Skeletal muscle satellite cell (primary cell): ENCODE measurements at regions not wholly inside any gene's neighbourhood (a gene's known extent, or its start where the extent isn't known, plus 50 kb on each side); places are given as distances from the start of the nearest gene placed in this dataset.
"Not testable (repeated sequence)": the region's sequence is repeated elsewhere in the genome, so short reads cannot be mapped to it uniquely, and the experiment has no call there.

ENCODE experiments used
- H3K27me3 ChIP-seq: 2 replicates; pipeline ENCODE4 v1.7.0; 2013; ENCODE audit warnings: low read length; ENCODE audit not compliant: control insufficient read depth, insufficient read depth
- H3K36me3 ChIP-seq: 2 replicates; pipeline ENCODE4 v1.7.0; 2013; ENCODE audit warnings: mild to moderate bottlenecking, control low read depth, low read length; ENCODE audit not compliant: insufficient read depth
- H3K4me1 ChIP-seq: 2 replicates; pipeline ENCODE4 v1.7.0; 2013; ENCODE audit warnings: low read length; ENCODE audit not compliant: control insufficient read depth, insufficient read depth
- H3K4me2 ChIP-seq: 2 replicates; pipeline ENCODE4 v1.7.0; 2013; ENCODE audit warnings: mild to moderate bottlenecking, low read length
- H3K4me3 ChIP-seq: 2 replicates; pipeline ENCODE4 v1.7.0; 2013; ENCODE audit warnings: low read length
- H3K9ac ChIP-seq: 2 replicates; pipeline ENCODE4 v1.7.0; 2013; ENCODE audit warnings: mild to moderate bottlenecking, low read depth, low read length, moderate library complexity
- H3K9me3 ChIP-seq: replicated peaks from 2 replicates; pipeline ENCODE4 v1.7.0; 2013; ENCODE audit warnings: mild to moderate bottlenecking, control low read depth, low read length

DNA sequence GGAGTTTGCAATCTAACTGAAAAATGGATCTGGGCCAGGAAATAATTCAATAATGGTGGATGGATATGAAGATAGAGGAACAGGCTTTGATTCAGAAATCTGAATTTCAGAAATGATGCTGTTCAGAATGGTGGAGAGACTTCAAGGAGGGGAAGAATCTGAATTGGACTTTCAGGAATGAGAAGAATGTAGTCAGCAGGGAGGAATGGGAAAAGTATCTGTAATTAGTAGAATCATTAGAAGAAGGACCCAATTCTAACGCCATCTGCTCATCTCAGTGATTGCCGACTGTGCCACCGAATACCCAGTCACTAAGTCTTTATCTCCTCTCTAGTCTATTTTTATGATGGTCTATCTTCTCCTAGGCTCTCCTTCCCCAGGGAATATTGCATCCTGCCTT, 363.2 kb downstream of the GALC start:
- Histone ChIP-seq H3K4me3 (no peak overlapping the region), H3K27me3 (no peaks in the 10 kb centered on the region), H3K4me2 (no peak overlapping the region), H3K9ac (no peak overlapping the region), H3K4me1 (no peaks in the 10 kb centered on the region), H3K9me3 (peaks cover 5% of the 10 kb centered on the region), H3K36me3 (no peaks in the 10 kb centered on the region)

DNA sequence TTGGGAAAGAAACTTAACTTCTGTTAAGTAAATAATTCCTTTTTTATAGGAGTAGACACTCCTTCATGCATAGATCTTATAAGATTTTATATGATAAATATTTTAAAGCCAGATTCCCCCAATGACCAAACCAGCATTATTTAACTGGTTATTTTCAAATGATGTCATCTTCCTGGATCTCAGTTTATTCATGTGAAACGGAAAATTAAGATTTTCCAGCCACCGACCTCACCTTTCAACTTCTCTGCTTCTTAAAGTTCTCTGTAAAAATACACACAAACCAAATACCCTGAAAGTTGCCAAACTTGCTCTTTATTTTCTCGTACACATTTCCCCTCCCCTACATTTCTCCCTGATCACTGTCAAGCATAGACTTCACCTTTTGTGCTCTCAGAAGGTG, 364.2 kb downstream of the GALC start:
- Histone ChIP-seq H3K9me3 (peaks cover 5% of the 10 kb centered on the region), H3K4me3 (no peak overlapping the region), H3K4me2 (no peak overlapping the region), H3K36me3 (no peaks in the 10 kb centered on the region), H3K4me1 (no peaks in the 10 kb centered on the region), H3K27me3 (no peaks in the 10 kb centered on the region), H3K9ac (no peak overlapping the region)

DNA sequence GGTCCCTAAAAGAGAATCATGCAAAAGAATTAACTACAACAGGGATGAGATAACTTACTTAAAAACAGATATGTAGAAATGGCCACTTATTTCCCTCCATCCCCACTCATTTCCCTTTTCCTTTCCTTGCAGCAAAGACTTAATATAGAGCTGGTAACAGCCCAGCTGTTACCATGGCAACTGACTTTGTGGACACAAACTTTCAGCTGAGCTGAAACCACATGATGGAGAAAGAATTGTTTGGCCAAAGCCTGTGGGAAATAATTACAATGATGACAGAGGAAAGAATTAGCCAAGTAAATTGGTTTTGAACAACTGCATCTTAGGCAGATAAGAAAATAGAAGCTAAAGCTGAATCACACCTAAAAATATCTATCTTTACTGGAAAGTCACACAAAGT, 364.9 kb downstream of the GALC start:
- no peaks in the 10 kb centered on the region for H3K27me3 ChIP-seq
- peaks cover 5% of the 10 kb centered on the region for H3K9me3 ChIP-seq
- no peaks in the 10 kb centered on the region for H3K4me1 ChIP-seq
- H3K36me3 ChIP-seq = no peaks in the 10 kb centered on the region
- no peak overlapping the region for H3K4me3 ChIP-seq
- H3K9ac ChIP-seq = no peak overlapping the region
- no peak overlapping the region for H3K4me2 ChIP-seq

DNA sequence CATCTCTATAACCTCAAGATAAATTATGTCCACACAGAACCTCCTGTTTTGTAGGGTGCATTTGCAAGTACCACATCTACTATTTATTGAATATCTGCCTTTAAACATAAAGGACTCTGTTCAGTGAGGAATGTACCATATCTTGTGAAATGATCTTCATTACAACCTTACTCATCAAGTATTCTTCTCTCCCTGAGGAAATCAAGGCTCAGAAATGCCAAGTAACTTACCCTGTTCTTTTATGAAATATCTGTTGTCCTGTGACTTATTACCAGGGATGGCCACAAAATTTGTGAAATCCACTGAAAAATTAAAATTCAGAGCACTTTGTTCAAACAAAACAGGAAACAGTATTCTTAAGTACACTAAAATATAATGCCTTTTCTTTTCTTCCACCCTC, 366.7 kb downstream of the GALC start:
- Histone ChIP-seq H3K4me2 (no peak overlapping the region), H3K36me3 (no peaks in the 10 kb centered on the region), H3K4me1 (no peaks in the 10 kb centered on the region), H3K4me3 (no peak overlapping the region), H3K27me3 (no peaks in the 10 kb centered on the region), H3K9me3 (peaks cover 5% of the 10 kb centered on the region), H3K9ac (no peak overlapping the region)

DNA sequence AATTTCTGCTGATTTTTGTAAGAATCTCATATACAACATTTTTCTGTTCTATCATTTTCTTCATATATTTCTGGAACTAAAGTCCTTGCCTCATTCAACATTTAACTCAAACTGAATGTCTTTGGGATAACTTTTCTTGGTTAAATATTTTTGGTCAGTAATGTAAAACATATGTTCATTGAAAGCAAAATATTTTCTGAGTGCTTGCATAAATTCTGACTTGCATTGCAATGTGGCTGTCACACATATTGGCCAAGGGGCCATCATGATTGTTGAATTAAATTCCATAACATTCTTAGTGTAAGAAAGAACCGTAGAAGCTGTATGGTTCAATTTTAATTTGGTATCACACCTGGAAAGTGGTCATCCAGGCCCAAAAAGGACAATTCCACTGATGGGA, 369.4 kb downstream of the GALC start:
- no peaks in the 10 kb centered on the region for H3K4me1 ChIP-seq
- H3K9me3 ChIP-seq = peaks cover 5% of the 10 kb centered on the region
- H3K4me3 ChIP-seq = no peak overlapping the region
- H3K27me3 ChIP-seq = no peaks in the 10 kb centered on the region
- H3K9ac ChIP-seq = no peak overlapping the region
- H3K36me3 ChIP-seq = no peaks in the 10 kb centered on the region
- H3K4me2 ChIP-seq = no peak overlapping the region

DNA sequence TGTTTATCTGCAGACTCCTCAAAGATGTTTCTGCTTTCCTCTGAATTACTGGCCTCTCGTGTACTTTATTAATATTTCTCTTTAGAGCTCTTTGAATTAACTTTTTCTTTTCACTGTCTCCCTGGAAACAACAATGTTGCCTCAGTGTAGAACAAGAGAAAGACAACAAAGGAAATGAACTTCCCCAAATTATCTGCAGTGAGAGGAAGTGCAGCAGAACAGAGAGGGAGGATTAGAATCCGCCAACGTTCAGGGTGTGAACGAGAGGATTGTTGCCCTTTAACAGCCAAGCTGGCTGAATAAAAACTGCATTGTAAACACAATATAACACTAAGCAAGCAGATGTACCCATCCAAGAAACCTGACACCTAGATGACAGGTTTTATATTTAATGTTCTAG, 375.9 kb downstream of the GALC start:
- Histone ChIP-seq H3K36me3 (no peaks in the 10 kb centered on the region), H3K27me3 (no peaks in the 10 kb centered on the region), H3K9me3 (no peaks in the 10 kb centered on the region), H3K4me2 (no peak overlapping the region), H3K4me3 (no peak overlapping the region), H3K4me1 (no peaks in the 10 kb centered on the region), H3K9ac (no peak overlapping the region)

DNA sequence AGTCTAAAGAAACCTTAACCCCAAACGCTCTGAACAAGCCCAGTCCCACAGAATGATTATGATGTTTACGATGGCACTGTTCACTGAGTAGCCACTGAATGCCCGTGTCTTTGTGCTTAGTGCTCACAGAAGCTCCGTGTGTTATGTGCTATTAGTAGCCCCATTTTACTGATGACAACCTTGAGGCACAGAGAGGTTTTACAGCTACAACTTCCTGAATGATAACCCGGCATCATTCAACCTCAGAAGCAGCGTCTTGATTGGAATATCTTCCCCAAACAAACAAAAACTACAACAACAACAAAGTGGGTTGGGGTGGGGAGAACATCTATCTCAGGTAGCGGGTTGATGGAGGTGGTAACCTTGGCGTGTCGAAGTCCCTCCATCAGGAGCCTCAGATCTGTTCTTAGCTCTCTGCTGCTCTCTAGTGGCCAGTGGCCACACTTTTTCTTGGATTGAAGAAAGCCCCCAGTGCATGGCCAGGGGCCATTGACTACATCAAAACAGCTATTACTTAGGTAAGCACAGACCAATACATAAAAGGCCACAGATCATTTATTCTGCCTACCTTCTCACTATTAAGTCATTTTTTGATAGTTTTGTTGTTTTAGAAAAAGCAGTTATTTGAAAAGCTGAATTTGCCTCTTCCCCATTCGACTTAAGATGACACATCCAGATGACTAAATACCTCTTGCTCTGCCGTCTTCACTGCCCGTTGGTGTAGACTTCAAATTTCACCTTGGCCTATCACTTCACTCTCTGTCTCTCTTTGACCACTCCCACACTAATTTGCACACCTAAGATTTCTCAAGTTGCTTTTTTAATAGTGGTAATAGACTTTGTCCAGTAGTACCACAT, 376.9 kb downstream of the GALC start:
- no peaks in the 10 kb centered on the region for H3K4me1 ChIP-seq
- no peaks in the 10 kb centered on the region for H3K27me3 ChIP-seq
- H3K4me2 ChIP-seq = no peak overlapping the region
- no peak overlapping the region for H3K9ac ChIP-seq
- H3K9me3 ChIP-seq = no peaks in the 10 kb centered on the region
- H3K4me3 ChIP-seq = no peak overlapping the region
- no peaks in the 10 kb centered on the region for H3K36me3 ChIP-seq

DNA sequence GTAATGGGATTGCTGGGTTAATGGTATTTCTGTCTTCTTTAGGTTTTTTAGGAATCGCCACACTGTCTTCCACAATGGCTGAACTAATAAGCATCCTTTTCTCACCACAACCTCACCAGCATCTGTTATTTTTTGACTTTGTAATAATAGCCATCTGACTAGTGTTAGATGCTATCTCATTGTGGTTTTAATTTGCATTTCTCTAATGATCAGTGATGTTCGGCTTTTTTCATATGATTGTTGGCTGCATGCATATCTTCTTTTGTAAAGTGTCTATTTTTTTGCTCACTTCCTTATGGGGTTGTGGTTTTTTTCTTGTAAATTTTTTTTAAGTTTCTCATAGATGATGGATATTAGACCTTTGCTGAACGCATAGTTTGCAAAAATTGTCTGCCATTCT, 377.9 kb downstream of the GALC start:
- H3K9ac ChIP-seq = no peak overlapping the region

DNA sequence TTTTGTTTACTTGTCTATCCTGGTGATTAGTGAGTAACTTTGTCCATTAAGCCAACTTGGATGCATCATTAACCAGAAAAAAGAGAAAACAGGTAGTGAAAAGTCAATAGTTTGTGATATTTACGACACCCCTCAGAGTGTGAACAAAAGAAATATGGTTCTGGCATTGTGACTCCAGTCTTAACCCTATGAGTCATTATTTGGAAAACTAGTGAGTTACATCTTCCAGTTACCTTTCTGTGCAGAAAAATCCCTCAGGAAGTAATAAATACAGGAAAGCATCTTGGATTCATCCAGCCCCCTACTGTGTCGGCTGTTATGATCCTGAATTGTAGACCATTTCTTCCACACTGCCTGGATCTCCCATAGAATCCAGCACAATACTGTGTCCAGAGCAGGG, 379.1 kb downstream of the GALC start:
- Histone ChIP-seq H3K9me3 (no peaks in the 10 kb centered on the region), H3K4me3 (no peak overlapping the region), H3K36me3 (no peaks in the 10 kb centered on the region), H3K9ac (no peak overlapping the region), H3K4me2 (no peak overlapping the region), H3K4me1 (no peaks in the 10 kb centered on the region), H3K27me3 (no peaks in the 10 kb centered on the region)

More for the DNA sequence above, 377.9 kb downstream of the GALC start:
- H3K4me1 ChIP-seq = no peaks in the 10 kb centered on the region
- H3K4me3 ChIP-seq = no peak overlapping the region
- no peak overlapping the region for H3K4me2 ChIP-seq
- no peaks in the 10 kb centered on the region for H3K36me3 ChIP-seq
- H3K9me3 ChIP-seq = no peaks in the 10 kb centered on the region
- H3K27me3 ChIP-seq = no peaks in the 10 kb centered on the region

DNA sequence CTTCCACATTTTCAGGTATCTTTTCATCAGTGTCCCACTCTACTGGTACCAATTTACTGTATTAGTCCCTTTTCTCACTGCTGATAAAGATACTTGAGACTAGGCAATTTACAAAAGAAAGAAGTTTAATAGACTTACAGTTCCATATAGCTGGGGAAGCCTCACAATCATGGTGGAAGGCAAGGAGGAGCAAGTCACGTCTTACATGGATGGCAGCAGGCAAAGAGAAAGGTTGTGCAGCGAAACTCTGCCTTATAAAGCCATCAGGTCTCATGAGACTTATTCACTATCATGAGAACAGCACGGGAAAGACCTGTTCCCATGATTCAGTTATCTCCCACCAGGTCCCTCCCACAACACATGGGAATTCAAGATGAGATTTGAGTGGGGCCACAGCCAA, 385.9 kb downstream of the GALC start:
- not testable (repeated sequence) for H3K4me3 ChIP-seq, H3K4me2 ChIP-seq, H3K27me3 ChIP-seq, H3K36me3 ChIP-seq, H3K4me1 ChIP-seq, H3K9ac ChIP-seq
- H3K9me3 ChIP-seq = peaks cover 10% of the 10 kb centered on the region

DNA sequence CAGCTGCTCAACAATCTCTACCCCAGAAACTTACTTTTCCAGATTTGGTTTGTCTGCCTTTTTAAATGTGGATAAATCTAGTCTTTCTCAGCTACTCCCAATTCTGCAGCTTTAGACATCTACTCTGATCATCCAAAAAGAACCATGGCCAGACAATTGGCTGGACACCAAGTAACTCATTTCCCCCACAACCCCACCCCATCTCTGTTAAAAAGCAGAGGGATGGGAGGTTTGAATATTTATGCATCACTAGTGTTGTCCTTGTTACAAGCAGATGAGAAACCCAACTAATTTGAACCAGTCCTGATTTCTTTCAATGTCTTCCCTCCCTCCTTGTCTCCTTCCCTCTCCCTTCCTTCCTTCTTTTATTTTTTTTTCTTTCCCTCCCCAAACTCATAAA, 391.9 kb downstream of the GALC start:
- no peak overlapping the region for H3K9ac ChIP-seq
- no peaks in the 10 kb centered on the region for H3K27me3 ChIP-seq
- no peaks in the 10 kb centered on the region for H3K4me1 ChIP-seq
- H3K9me3 ChIP-seq = peaks cover 12% of the 10 kb centered on the region
- H3K4me2 ChIP-seq = no peak overlapping the region
- no peak overlapping the region for H3K4me3 ChIP-seq
- H3K36me3 ChIP-seq = no peaks in the 10 kb centered on the region

DNA sequence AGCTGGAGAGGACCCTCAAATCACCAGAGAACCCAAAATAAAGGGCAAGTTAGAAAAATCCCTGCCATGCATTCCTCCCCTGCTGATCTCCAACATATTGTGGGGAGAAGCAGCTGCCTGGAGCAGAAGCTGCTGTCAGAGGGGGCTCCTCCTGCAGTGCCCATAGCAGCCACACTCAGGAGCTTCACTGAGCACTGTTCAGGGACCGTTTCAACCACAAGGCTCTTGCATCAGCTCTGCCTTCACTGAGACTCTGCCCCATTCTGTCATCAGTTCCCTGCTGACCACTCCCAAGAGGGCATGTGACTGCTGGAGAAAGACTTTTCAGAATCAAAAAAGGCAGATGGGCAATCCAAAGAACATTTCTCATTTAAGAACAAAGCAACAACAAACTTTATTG, 392.7 kb downstream of the GALC start:
- Histone ChIP-seq H3K9ac (no peak overlapping the region), H3K4me3 (no peak overlapping the region), H3K9me3 (peaks cover 12% of the 10 kb centered on the region), H3K4me2 (no peak overlapping the region), H3K36me3 (no peaks in the 10 kb centered on the region), H3K4me1 (no peaks in the 10 kb centered on the region), H3K27me3 (no peaks in the 10 kb centered on the region)
